HepG2 (cell line): ENCODE measurements at regions not wholly inside any gene's neighbourhood (a gene's known extent, or its start where the extent isn't known, plus 50 kb on each side); places are given as distances from the start of the nearest gene placed in this dataset.

Experiments
- ATAC-seq: fragments of 200-7000 bp; cut with Tn5 transposase; 3 replicates; pipeline ENCODE4 v1.9.1; 2020; ENCODE audit warnings: mild to moderate bottlenecking, moderate library complexity
- BruUV-seq: library from RNA; stranded (reverse); fragments of 400-500 nt; replicated peaks from 2 replicates; lab custom pipeline; 2021; lab: Mats Ljungman, UMichigan
- CTCF ChIA-PET: fragments of 300-600 bp; formaldehyde crosslinking; extraction: SDS; loops from one replicate; lab custom pipeline; 2021; ENCODE audit warnings: low total read pairs, inconsistent platforms, low intra/inter-chr PET ratio; lab: Yijun Ruan, JAX
- POLR2A ChIA-PET: fragments of 350-600 bp; sonication (Branson Sonifier 250); formaldehyde crosslinking; loops from one replicate; lab custom pipeline; 2020; ENCODE audit warnings: antibody characterized with exemption, inconsistent platforms; lab: Yijun Ruan, JAX
- DNase-seq: peaks from one replicate; pipeline ENCODE4 v3.0.0-alpha.2; 2015; ENCODE audit warnings: low spot score
- FAIRE-seq: peaks from 3 replicates; lab custom pipeline; 2011; peaks lifted over from hg19 to GRCh38; lab: Jason Lieb, UNC
- H2AFZ ChIP-seq: one replicate; pipeline ENCODE4 v1.6.1; 2011; ENCODE audit warnings: low read length, inconsistent platforms
- H3K27ac ChIP-seq: fragments of 300-600 bp; 3 replicates; pipeline ENCODE4 v1.8.0; 2011; ENCODE audit warnings: mixed run types, mild to moderate bottlenecking, mixed read lengths, low read length, inconsistent platforms; ENCODE audit not compliant: insufficient read depth; ENCODE audit errors: extremely low read length
- H3K27me3 ChIP-seq, 2 experiments: fragments of 200-600 bp in 1 of 2; 2 replicates in 1 of 2; 3 replicates in 1 of 2; pipeline versions ENCODE4 v1.6.0 to v1.8.0; 2011; ENCODE audit warnings: low read length in 2 of 2, mild to moderate bottlenecking in 2 of 2, moderate library complexity in 2 of 2, inconsistent platforms in 1 of 2; ENCODE audit not compliant: insufficient read depth in 2 of 2, control insufficient read depth in 1 of 2
- H3K36me3 ChIP-seq, 2 experiments: fragments of 200-600 bp in 1 of 2; replicated peaks in 1 of 2; 2 replicates in 1 of 2; 3 replicates in 1 of 2; pipeline versions ENCODE4 v1.5.1 to v1.8.0; 2011; ENCODE audit warnings: low read length in 2 of 2, inconsistent platforms in 1 of 2; ENCODE audit not compliant: insufficient read depth in 2 of 2, control insufficient read depth in 1 of 2
- H3K4me1 ChIP-seq: 2 replicates; pipeline ENCODE4 v1.5.1; 2012; ENCODE audit warnings: low read length, inconsistent platforms; ENCODE audit not compliant: insufficient read depth
- H3K4me2 ChIP-seq: 2 replicates; pipeline ENCODE4 v1.6.0; 2011; ENCODE audit warnings: low read depth, low read length, inconsistent platforms
- H3K4me3 ChIP-seq, 3 experiments: fragments of 200-600 bp in 1 of 3; sonication (generic), shearing (Covaris generic) in 1 of 3; replicated peaks in 1 of 3; 2 replicates each; pipeline ENCODE4 v1.5.1; 2011 to 2016; ENCODE audit warnings: low read length in 3 of 3, inconsistent platforms in 2 of 3, low read depth in 2 of 3, mild to moderate bottlenecking in 2 of 3, control low read depth in 1 of 3, mixed read lengths in 1 of 3; ENCODE audit not compliant: insufficient read depth in 1 of 3
- H3K79me2 ChIP-seq: one replicate; pipeline ENCODE4 v1.6.1; 2011; ENCODE audit warnings: low read length, inconsistent platforms; ENCODE audit not compliant: insufficient read depth
- H3K9ac ChIP-seq: 2 replicates; pipeline ENCODE4 v1.6.0; 2011; ENCODE audit warnings: mild to moderate bottlenecking, low read depth, low read length, inconsistent platforms; ENCODE audit not compliant: insufficient read depth
- H3K9me3 ChIP-seq: 2 replicates; pipeline ENCODE4 v1.5.1; 2012; ENCODE audit warnings: mild to moderate bottlenecking, low read length
- H4K20me1 ChIP-seq: 2 replicates; pipeline ENCODE4 v1.6.0; 2011; ENCODE audit warnings: inconsistent platforms, mild to moderate bottlenecking, low read length, moderate library complexity; ENCODE audit not compliant: insufficient read depth
- ADNP ChIP-seq: sonication (generic); formaldehyde crosslinking; IDR thresholded peaks from 2 replicates; pipeline ENCODE4 v1.4.0; 2020; ENCODE audit warnings: missing genetic modification reagents
- FOXK2 ChIP-seq: fragments of 450-650 bp; IDR thresholded peaks from 2 replicates; pipeline ENCODE4 v1.6.1; 2016
- HDAC1 ChIP-seq: sonication (generic); formaldehyde crosslinking; IDR thresholded peaks from 2 replicates; pipeline ENCODE4 v1.5.1; 2020; ENCODE audit warnings: mild to moderate bottlenecking, missing genetic modification reagents
- LCORL ChIP-seq, 2 experiments: fragments of 450-650 bp in 1 of 2; sonication (generic) in 1 of 2; formaldehyde crosslinking in 1 of 2; IDR thresholded peaks; 2 replicates each; pipeline versions ENCODE4 v1.5.0 to v1.6.1; 2017 to 2020; ENCODE audit warnings: antibody characterized with exemption in 1 of 2, missing genetic modification reagents in 1 of 2
- SAFB2 ChIP-seq: sonication (generic); formaldehyde crosslinking; IDR thresholded peaks from 2 replicates; pipeline ENCODE4 v1.5.1; 2020; ENCODE audit warnings: missing genetic modification reagents, low read depth, mild to moderate bottlenecking, borderline replicate concordance
- SOX6 ChIP-seq, 2 experiments: fragments of 450-650 bp in 1 of 2; sonication (generic) in 1 of 2; formaldehyde crosslinking in 1 of 2; IDR thresholded peaks; 2 replicates each; pipeline versions ENCODE4 v1.4.0 to v1.6.1; 2017 to 2020; ENCODE audit warnings: antibody characterized with exemption in 1 of 2, mild to moderate bottlenecking in 1 of 2, missing genetic modification reagents in 1 of 2
- SP4 ChIP-seq: sonication (generic); formaldehyde crosslinking; IDR thresholded peaks from 2 replicates; pipeline ENCODE4 v1.8.1; 2023; ENCODE audit warnings: mild to moderate bottlenecking, missing genetic modification reagents
- ZBTB39 ChIP-seq: sonication (generic); formaldehyde crosslinking; IDR thresholded peaks from 2 replicates; pipeline ENCODE4 v1.5.0; 2020; ENCODE audit warnings: missing genetic modification reagents
- ZFP36L1 ChIP-seq: sonication (generic); formaldehyde crosslinking; IDR thresholded peaks from 2 replicates; pipeline ENCODE4 v1.8.0; 2022; ENCODE audit warnings: mild to moderate bottlenecking, missing genetic modification reagents, moderate library complexity
- ZNF121 ChIP-seq: sonication (generic); formaldehyde crosslinking; IDR thresholded peaks from 2 replicates; pipeline ENCODE4 v1.5.0; 2020; ENCODE audit warnings: mild to moderate bottlenecking, missing genetic modification reagents
- ZNF672 ChIP-seq: sonication (generic); formaldehyde crosslinking; IDR thresholded peaks from 2 replicates; pipeline ENCODE4 v1.8.1; 2022; ENCODE audit warnings: missing genetic modification reagents
- ZSCAN30 ChIP-seq: sonication (generic); formaldehyde crosslinking; IDR thresholded peaks from 2 replicates; pipeline ENCODE4 v1.5.0; 2020; ENCODE audit warnings: mild to moderate bottlenecking, missing genetic modification reagents
- WGBS: methylation state at CpG from one replicate; pipeline ENCODE4 v1.1.6; 2017; ENCODE audit warnings: low lambda C conversion rate; 5-methylcytosine and 5-hydroxymethylcytosine counted together
- in situ Hi-C: cut with HindIII; loops from 2 replicates; pipeline ENCODE4 v1.10.0; 2017; ENCODE audit warnings: low pct_unique_long_range_greater_than_20kb; ENCODE audit not compliant: extremely low pct_ligation_motif_present
- intact Hi-C: fragments of 100-400 bp; cut with micrococcal nuclease; formaldehyde crosslinking; loops from one replicate; pipeline ENCODE4 v1.10.0; 2022; ENCODE audit not compliant: unreplicated experiment
- TF ChIP-seq, protein P1 (sequence below): sonication (generic); formaldehyde crosslinking; IDR thresholded peaks from 2 replicates; pipeline ENCODE4 v1.5.0; 2020; ENCODE audit warnings: mild to moderate bottlenecking, missing genetic modification reagents, borderline replicate concordance

DNA sequence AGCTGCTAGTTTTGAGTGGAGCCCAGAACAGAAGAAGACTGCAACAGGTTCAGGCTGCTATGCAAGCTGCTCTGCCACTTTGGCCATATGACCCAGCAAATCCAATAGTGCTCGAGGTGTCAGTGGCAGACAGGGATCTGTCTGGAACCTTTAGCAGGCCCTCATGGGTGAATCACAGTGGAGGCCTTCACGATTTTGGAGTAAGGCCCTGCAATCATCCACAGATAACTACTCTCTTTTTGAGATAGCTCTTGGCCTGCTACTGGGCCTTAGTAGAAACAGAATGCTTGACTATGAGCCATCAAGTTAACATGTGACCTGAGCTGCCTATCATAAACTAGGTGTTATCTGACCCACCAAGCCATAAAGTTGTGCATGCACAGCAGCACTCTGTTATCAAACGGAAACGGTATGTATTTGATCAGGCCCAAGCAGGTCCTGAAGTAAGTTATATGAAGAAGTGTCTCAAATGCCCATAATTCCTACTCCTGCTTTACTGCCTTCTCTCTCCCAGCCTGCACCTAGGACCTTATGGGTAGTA is 116.9 kb upstream of the CCDC196 start:
- intact Hi-C loops (no loop called here), in situ Hi-C loops (loop anchor here (25.0 kb wide), 1 partner anchor 743 kb away; no protein-coding TSS in a partner anchor)
- H3K27ac ChIP-seq = no peak overlapping the region
- no peak overlapping the region for H3K9ac ChIP-seq
- TF ChIP-seq SOX6 (IDR thresholded peaks at IDR 0.05) (no peak), SOX6 (CRISPR knock-in tag; IDR thresholded peaks at IDR 0.05) (no peak), ZFP36L1 (CRISPR knock-in tag) (no peak), HDAC1 (CRISPR knock-in tag) (no peak), SP4 (no peak)
- no peak for DNase-seq
- ChIA-PET POLR2A (no interaction called here), CTCF (no interaction called here)
- no peaks in the 10 kb centered on the region for H4K20me1 ChIP-seq
- no peaks in the 10 kb centered on the region for H3K79me2 ChIP-seq
- no peak for ATAC-seq
- FAIRE-seq = no peak
- H3K4me1 ChIP-seq = no peaks in the 10 kb centered on the region
- no peaks in the 10 kb centered on the region for H3K36me3 ChIP-seq
- no peaks in the 10 kb centered on the region for H3K27me3 ChIP-seq
- no peaks in the 10 kb centered on the region for H3K9me3 ChIP-seq
- WGBS = 2% methylated on average over 4 of the region's 4 CpGs
- H3K4me2 ChIP-seq = no peak overlapping the region
- no TSS peak for BruUV-seq
- no peak overlapping the region for H2AFZ ChIP-seq
- H3K4me3 ChIP-seq = no peak overlapping the region

DNA sequence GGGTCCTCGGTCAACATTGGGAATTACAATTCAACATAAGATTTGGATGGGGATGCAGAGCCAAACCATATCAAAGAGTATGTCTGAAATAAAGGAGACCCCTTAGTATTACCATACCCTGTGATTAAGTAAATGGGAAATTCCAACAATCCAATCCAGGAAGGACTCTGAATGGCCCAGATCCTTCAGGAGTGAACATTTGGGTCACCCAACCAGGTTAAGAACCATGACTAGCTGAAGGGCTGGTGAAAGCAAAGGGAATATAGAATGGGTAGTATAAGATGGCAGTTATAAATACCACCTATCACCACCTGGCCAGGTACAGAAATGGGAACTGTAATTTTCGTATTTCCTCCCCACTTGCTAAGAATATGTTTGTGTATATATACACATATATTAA is 114.4 kb upstream of the CCDC196 start:
- ChIA-PET CTCF (no interaction called here), POLR2A (no interaction called here)
- no TSS peak for BruUV-seq
- Histone ChIP-seq H3K36me3 (no peaks in the 10 kb centered on the region), H3K4me2 (no peak overlapping the region), H3K9ac (no peak overlapping the region), H4K20me1 (no peaks in the 10 kb centered on the region), H3K27me3 (no peaks in the 10 kb centered on the region), H3K4me3 (no peak overlapping the region), H3K9me3 (no peaks in the 10 kb centered on the region), H3K27ac (no peak overlapping the region), H3K79me2 (no peaks in the 10 kb centered on the region), H2AFZ (no peak overlapping the region), H3K4me1 (no peaks in the 10 kb centered on the region)
- intact Hi-C loops (no loop called here), in situ Hi-C loops (loop anchor here (25.0 kb wide), 1 partner anchor 741 kb away; no protein-coding TSS in a partner anchor)
- DNase-seq (no peak), FAIRE-seq (no peak), ATAC-seq (no peak)
- 2% methylated on average over 2 of the region's 2 CpGs for WGBS
- TF ChIP-seq LCORL (IDR thresholded peaks at IDR 0.05) (no peak), LCORL (CRISPR knock-in tag; IDR thresholded peaks at IDR 0.05) (no peak), ZNF121 (CRISPR knock-in tag) (no peak), ZNF672 (CRISPR knock-in tag) (no peak), FOXK2 (no peak), ZSCAN30 (CRISPR knock-in tag) (no peak), ZBTB39 (no peak), ADNP (CRISPR knock-in tag) (no peak), SAFB2 (CRISPR knock-in tag) (no peak)
- TF ChIP-seq, protein P1, sequence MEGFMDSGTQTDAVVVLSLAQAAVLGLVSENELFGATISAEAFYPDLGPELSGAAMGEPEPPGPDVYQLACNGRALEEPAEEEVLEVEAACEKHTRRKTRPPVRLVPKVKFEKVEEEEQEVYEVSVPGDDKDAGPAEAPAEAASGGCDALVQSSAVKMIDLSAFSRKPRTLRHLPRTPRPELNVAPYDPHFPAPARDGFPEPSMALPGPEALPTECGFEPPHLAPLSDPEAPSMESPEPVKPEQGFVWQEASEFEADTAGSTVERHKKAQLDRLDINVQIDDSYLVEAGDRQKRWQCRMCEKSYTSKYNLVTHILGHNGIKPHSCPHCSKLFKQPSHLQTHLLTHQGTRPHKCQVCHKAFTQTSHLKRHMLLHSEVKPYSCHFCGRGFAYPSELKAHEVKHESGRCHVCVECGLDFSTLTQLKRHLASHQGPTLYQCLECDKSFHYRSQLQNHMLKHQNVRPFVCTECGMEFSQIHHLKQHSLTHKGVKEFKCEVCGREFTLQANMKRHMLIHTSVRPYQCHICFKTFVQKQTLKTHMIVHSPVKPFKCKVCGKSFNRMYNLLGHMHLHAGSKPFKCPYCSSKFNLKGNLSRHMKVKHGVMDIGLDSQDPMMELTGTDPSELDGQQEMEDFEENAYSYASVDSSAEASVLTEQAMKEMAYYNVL (CRISPR knock-in tag) = no peak
